ENCODE measurements at regions not wholly inside any gene's neighbourhood (a gene's known extent, or its start where the extent isn't known, plus 50 kb on each side); places are given as distances from the start of the nearest gene placed in this dataset.

- H3K4me3 ChIP-seq (replicated peaks; ENCODE audit: low read depth, low read length) = no peak overlapping the region
- DNase-seq (ENCODE audit: extremely low read depth, low read depth) = no peak
- TF ChIP-seq CTCF (IDR thresholded peaks at IDR 0.05; ENCODE audit: low read depth, low read length, missing control alignments) = no peak
Measured at GRCh38 chr20:25145131-25145530, 50.4 kb upstream of the ENTPD6 start.
